ENCODE measurements at regions not wholly inside any gene's neighbourhood (a gene's known extent, or its start where the extent isn't known, plus 50 kb on each side); places are given as distances from the start of the nearest gene placed in this dataset.
"Not testable (repeated sequence)": the region's sequence is repeated elsewhere in the genome, so short reads cannot be mapped to it uniquely, and the experiment has no call there.

GRCh38 chr2:132033365-132033764 is 128.4 kb downstream of the ANKRD30BL start:
- no peak for DNase-seq
- Histone ChIP-seq H3K4me3 (replicated peaks in 1 of 3; ENCODE audit: low read depth in 2 of 3, low read length in 3 of 3) (no peak overlapping the region), H3K4me1 (ENCODE audit: control insufficient read depth in 1 of 2, insufficient read depth in 2 of 2, low read length in 2 of 2) (no peaks in the 10 kb centered on the region), H4K20me1 (ENCODE audit: insufficient read depth, low read length) (no peaks in the 10 kb centered on the region), H3K9ac (ENCODE audit: insufficient read depth, low read length, poor library complexity, severe bottlenecking) (no peak overlapping the region), H3K4me2 (replicated peaks; ENCODE audit: extremely low read depth, low read length, poor library complexity, severe bottlenecking) (no peak overlapping the region), H3K9me3 (replicated peaks in 1 of 2; ENCODE audit: control insufficient read depth in 1 of 2, insufficient read depth in 1 of 2, low read length in 2 of 2) (peaks cover 5 to 28% of the 10 kb centered on the region in 2 donors), H3K79me2 (ENCODE audit: insufficient read depth, low read length) (no peaks in the 10 kb centered on the region), H2AFZ (ENCODE audit: insufficient read depth, low read depth, low read length, poor library complexity, severe bottlenecking) (no peak overlapping the region), H3K27ac (ENCODE audit: low read depth in 1 of 2, low read length in 2 of 2) (no peak overlapping the region), H3K27me3 (ENCODE audit: control insufficient read depth in 2 of 2, insufficient read depth in 2 of 2, low read length in 2 of 2) (peaks cover 13 to 25% of the 10 kb centered on the region in 2 donors), H3K36me3 (replicated peaks in 1 of 2; ENCODE audit: control insufficient read depth in 1 of 2, insufficient read depth in 2 of 2, low read length in 2 of 2) (no peaks in the 10 kb centered on the region)
- no peaks in the 10 kb centered on the region for H3K27me3 Mint-ChIP-seq (ENCODE audit: low read depth in 3 of 3)
- WGBS (ENCODE audit: insufficient coverage): 91% methylated on average over 2 of the region's 2 CpGs
- no peaks in the 10 kb centered on the region for H3K4me1 Mint-ChIP-seq
- no peak for TF ChIP-seq CTCF (IDR thresholded peaks at IDR 0.05)
- H3K36me3 Mint-ChIP-seq: no peaks in the 10 kb centered on the region
- no peak overlapping the region for H3K4me3 Mint-ChIP-seq
- intact Hi-C loops (cut with micrococcal nuclease): no loop called here
- H3K9me3 Mint-ChIP-seq: peaks cover 0 to 9% (median 0%) of the 10 kb centered on the region in 7 donors
- no peak overlapping the region for H3K27ac Mint-ChIP-seq

- H3K4me3 ChIP-seq (replicated peaks in 1 of 3; ENCODE audit: low read depth in 2 of 3, low read length in 3 of 3); H3K9ac ChIP-seq (ENCODE audit: insufficient read depth, low read length, poor library complexity, severe bottlenecking); H3K4me3 Mint-ChIP-seq; intact Hi-C loops (cut with micrococcal nuclease); H2AFZ ChIP-seq (ENCODE audit: insufficient read depth, low read depth, low read length, poor library complexity, severe bottlenecking); H3K4me2 ChIP-seq (replicated peaks; ENCODE audit: extremely low read depth, low read length, poor library complexity, severe bottlenecking); H3K79me2 ChIP-seq (ENCODE audit: insufficient read depth, low read length); H4K20me1 ChIP-seq (ENCODE audit: insufficient read depth, low read length); H3K9me3 ChIP-seq (replicated peaks in 1 of 2; ENCODE audit: control insufficient read depth in 1 of 2, insufficient read depth in 1 of 2, low read length in 2 of 2); DNase-seq; H3K27ac Mint-ChIP-seq; H3K4me1 Mint-ChIP-seq; H3K36me3 Mint-ChIP-seq; H3K36me3 ChIP-seq (replicated peaks in 1 of 2; ENCODE audit: control insufficient read depth in 1 of 2, insufficient read depth in 2 of 2, low read length in 2 of 2); H3K27ac ChIP-seq (ENCODE audit: low read depth in 1 of 2, low read length in 2 of 2); H3K4me1 ChIP-seq (ENCODE audit: control insufficient read depth in 1 of 2, insufficient read depth in 2 of 2, low read length in 2 of 2): not testable (repeated sequence)
- peaks cover 32 to 45% (median 40%) of the 10 kb centered on the region in 3 donors for H3K27me3 Mint-ChIP-seq (ENCODE audit: low read depth in 3 of 3)
- H3K9me3 Mint-ChIP-seq: peaks cover 2 to 17% (median 7%) of the 10 kb centered on the region in 7 donors
- H3K27me3 ChIP-seq (ENCODE audit: control insufficient read depth in 2 of 2, insufficient read depth in 2 of 2, low read length in 2 of 2): peaks cover 21 to 24% of the 10 kb centered on the region in 2 donors
- no CpG with 5 or more reads among the region's 1 CpG for WGBS (ENCODE audit: insufficient coverage)
These were observed 149.7 kb downstream of the ANKRD30BL start for GRCh38 chr2:132012046-132012445.
